ENCODE measurements at regions not wholly inside any gene's neighbourhood (a gene's known extent, or its start where the extent isn't known, plus 50 kb on each side); places are given as distances from the start of the nearest gene placed in this dataset.
A peak's percentile ranks its signal among the peaks of the same experiment; 100 is the strongest.
"Not testable (repeated sequence)": the region's sequence is repeated elsewhere in the genome, so short reads cannot be mapped to it uniquely, and the experiment has no call there.

DNA sequence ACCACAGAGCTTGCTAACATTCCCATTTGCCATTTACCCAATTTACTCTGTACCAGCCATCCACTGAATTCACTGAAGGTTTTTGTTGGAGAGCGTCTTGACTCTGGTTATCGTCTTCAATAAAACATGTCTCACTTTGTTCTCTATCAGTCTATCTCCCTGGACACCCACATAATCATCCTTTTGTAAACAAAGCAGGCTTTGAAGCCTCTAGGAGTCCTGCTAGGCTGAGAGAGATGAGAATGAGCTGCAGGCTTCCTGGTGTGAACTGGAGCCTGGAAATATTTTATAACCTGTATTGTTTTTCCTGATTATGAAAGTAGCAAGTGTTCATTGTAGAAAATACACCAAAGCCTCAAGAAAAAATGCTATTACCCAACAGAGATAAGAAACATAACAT, 140.6 kb upstream of the ZNF366 start:
- DNase-seq, result no peak

DNA sequence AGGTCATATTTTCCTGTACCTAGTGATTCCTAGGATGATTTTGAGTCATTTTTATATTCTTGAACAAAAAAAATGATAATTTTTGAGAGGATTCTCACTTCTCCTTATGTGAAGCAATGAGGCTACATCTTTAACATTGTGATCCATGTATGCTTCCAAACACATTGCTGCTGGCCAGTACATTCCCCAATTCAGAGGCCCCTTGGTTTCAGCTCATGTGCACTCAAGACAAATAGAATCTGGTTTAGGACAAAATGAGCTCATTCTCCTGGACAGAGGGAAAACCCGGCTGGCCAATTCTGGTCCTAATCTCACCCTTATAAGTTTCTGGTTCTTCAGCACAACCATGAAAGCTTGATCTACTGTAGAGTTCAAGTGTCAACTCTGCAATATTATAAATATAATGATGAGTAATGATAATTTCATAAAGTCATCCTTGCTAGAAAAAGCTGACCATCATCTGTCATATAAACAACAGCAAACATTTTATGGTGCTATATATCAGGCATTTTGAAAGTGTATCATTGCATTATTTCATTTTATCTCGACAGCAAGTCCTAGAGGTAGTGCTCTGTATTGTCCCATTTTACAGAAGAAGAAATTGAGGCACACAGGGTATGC, 139.1 kb upstream of the ZNF366 start:
- DNase-seq, result no peak

DNA sequence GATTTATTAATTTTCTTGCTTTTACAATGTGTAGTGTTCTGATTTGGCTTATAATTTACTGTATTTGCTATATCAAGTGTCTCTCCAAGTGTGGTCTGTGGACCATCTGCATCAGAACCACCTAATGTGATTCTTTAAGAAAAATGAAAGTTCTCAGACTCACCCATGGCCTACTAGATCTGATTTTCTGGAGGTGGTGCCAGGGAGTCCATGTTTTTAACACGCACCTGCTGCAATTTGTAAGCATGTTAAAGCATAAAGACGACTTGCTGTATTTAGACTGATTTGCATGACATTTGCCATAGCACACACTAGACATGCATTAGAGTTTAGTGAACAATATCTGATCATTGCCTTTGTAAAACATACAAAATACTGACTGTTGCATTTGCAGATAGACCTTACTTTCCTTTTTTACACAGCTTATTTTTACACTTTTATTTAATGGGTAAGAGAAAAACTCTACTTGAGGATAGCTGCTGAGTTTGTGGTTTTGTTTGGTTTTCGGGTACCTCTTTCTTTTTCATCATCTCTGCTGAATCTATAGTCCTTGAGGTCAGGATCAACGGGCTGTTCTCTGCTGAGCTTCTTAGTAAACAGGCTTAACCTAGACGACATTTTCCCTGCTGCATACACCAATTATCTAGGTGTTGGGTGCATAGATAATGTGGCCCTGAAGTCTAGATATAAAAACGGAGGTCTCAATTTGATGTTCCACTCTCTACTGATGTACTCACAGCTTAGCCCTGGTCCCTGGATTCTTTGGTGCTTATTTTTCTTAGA, 138.0 kb upstream of the ZNF366 start:
- no peak for DNase-seq

DNA sequence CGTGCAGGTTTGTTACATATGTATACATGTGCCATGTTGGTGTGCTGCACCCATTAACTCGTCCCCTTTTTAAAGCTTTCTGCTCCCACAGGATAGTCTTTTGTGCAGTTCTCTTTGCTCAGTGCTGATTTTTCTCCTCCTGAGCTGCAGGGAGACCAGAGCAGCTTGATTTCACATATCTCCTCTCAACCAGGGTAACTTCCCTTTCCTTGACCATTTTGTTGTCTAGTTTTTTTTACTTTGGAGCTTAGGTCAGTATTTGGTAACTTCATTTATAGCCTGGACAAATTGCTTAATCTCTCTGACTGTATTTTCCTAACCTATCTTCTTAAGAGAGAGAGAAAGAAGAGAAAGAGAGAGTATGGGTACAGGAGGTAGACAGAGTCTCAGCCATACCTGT, 137.1 kb upstream of the ZNF366 start:
- DNase-seq, result no peak

DNA sequence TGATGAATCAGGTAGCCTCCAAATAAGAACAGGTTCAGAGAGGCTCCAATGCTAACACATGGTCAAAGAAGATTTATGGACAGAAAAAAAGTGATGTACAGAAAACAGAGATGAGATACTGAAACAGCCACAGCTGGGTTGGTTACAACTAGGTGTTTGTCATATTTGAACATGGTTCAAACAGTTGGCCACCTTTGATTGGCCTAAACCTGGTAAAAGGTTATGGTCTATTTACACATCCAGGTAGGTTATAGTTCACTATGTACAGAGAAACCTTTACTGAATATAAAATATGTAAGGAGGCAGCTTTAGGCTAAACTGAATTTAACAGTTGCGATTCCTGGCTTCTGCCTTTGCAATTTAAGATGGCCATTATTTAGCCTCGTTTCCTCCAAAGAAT, 134.0 kb upstream of the ZNF366 start:
- DNase-seq, result no peak

DNA sequence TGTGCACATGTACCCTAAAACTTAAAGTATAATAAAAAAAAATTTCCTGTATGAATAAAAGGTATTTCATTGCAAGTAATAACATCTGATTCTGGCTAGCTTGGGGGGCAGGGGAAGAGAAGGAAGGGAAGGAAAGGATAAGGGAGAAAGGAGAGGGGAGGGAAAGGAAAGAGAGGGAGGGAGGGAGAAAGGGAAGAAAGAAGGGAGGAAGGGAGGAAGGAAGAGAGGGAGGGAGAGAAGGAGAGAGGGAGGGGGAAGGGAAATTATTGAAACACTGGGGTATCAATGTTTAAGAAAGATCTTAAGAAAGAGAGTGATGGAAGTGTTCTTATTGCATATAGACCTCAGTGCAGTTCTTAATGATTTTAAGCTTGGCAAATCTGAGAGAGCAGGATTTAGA, 129.8 kb upstream of the ZNF366 start:
- DNase-seq, result no peak

DNA sequence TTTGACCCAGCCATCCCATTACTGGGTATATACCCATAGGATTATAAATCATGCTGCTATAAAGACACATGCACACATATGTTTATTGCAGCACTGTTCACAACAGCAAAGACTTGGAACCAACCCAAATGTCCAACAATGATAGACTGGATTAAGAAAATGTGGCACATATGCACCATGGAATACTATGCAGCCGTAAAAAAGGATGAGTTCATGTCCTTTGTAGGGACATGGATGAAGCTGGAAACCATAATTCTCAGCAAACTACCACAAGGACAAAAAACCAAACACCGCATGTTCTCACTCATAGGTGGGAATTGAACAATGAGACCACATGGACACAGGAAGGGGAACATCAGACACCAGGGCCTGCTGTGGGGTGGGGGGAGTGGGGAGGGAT, 129.4 kb upstream of the ZNF366 start:
- DNase-seq, result not testable (repeated sequence)

DNA sequence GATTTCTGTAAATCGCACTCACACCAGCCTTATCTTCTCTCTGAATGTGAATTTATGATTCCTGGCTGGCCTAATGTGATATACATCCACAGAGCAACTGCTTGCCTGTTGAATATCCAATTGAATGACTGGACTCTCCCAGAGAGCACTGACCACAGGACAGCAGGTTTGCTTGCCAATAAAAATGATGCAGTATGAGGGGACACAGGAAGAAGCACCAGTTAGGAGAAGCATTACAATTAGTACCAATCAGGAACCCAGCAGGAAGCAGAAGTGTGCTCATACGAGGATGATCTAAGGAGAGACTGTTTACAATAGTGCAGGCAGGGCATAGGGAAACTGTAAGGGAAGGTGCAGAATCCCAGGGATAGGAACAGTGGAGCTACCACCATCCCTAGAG, 127.2 kb upstream of the ZNF366 start:
- no peak for DNase-seq

DNA sequence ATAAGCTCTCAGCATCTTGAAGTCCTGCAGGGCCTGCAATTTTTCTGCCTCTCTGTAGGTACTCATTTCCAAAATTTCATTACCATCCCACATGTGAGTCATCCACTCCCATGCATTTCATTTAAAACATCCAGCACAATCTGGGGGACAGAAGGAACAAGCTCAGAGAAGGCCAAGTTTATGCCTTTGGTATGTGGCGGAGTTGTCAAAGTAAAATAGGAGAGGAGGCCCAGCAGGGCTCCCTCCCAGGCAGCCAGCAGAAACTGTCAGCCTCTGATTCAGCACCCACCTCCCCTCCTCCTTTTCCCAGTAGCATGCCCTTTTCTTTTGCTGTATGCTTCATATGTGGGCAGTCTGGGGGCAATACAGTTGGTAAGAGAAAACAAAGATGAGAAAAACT, 126.4 kb upstream of the ZNF366 start:
- DNase-seq, result peak; percentile 17

DNA sequence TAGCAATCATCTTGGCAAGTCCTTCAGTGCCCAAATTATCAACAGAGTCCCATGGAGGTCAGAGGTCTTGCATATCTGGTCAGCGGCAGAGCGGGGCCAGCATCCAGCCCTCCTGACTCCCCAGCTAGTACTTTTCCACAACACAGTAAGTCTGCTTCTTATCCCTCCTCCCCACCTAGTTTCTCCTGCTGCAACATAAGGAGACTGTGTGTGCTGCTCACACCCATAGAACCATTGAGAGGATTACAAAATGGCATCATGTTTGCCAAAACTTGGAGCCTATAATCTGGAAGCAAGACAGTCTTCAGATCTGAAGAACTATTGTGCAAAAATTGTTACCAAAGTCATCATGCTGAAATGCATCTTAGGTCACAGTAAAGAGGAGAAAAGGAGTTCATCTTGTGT, 125.8 kb upstream of the ZNF366 start:
- no peak for DNase-seq

DNA sequence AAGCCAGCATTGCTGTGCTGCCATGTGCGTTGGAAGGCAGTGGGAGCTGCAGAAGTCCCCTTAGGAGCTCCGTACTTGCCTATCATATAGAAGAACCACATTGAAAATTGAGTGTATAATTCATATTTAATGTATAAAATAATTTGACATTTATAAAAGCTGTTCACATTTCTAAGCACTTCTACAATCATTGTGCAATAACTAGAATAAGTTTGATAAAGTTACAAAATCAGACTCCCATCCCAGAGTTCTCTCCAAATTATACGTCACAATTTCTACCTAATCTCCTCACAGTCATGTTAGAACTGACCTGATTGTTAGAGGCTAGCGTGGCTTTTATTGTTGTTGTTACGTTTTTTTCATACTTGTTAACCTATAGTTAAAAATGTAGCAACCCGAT, 123.5 kb upstream of the ZNF366 start:
- DNase-seq, result no peak

DNA sequence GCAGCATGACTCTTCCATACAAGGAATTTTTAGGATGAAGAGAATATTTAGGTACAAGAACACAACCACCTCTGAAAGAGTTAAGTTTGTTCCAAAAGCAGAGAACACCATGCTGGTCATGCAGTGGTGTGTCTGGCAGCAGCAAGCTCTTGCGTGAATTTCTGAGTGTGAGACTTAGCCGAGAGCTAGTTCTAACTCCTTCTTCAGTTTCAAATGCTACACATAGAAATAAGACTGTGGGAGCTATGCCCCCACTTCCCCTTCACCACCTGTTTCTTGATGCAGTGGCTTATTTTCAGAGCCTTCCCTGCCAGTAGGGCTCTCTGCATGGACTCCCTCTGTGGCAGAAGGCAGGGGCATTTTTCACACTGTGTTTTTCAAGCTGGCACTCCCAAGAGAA, 122.9 kb upstream of the ZNF366 start:
- DNase-seq, result no peak

DNA sequence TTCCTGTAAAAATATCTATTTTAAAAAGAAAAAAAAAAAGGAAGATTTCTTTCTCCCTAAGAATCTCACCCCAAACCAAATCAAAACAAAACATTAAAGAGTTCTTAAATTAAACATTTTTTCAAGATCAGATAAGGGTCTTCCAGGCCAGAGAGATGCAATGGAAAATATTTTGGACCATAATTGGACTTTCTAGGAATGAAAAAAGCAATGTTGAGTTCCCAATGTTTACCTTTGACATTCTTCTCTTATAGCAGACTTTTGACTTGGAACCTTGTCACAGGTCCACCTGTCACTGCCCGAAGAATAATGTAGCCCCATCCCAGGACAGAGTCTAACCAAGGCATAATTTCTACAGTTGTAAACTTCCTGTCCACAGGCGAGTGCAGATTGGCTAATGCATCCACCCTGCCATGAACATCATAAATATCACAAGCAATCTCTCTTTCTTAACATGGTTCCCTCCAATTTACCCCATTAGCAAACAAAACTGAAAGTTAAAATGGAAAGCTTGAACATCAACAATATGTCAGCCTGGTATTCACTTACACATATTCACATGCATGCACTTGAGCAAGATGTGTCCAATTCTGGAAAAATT, 121.7 kb upstream of the ZNF366 start:
- no peak for DNase-seq

DNA sequence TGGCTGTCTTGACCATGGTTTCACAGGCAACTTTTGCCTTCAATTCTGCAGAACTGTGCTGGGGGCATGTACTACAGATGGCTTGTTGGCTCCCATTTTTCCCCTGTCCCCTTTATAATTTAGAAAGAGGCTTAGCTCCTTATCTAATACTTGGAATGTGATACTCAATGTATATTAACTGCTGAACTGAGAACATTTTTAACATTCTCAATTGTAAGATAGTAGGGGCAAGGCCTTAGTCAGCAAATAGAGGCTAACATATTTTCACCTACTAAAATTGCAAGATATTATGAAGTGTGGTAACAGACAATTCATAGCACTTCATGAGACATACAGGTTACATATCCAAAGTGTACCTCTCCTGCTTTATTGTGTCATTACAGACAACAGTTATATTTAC, 118.1 kb upstream of the ZNF366 start:
- no peak for DNase-seq

DNA sequence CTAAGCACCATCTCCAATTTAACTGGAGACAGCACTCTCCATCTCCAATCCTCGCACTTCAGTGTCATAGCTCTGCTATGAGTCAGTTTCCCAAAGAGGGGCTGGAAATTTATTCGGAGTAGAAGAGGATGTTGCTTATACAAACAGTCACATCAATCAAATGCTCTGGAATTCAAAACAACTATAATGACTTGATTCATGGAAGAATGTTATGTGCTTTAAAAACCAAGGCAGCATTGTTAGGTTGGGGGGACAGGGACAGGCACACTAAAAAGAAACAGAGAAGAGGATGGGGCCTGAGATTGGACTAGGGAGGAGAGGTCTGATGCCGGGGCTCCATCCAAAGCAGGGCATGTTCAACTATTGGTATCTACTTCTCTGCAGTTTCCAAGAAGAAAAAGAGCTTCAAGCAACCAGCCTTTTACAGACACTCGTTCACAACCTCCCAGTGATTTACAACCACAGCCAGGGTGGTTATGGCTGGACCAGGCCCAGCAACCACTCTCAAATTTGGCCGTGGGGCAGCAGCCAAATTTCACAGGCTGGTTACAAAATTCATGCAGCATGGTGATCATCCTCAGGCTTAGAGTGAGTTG, 117.5 kb upstream of the ZNF366 start:
- peak; percentile 25 for DNase-seq

DNA sequence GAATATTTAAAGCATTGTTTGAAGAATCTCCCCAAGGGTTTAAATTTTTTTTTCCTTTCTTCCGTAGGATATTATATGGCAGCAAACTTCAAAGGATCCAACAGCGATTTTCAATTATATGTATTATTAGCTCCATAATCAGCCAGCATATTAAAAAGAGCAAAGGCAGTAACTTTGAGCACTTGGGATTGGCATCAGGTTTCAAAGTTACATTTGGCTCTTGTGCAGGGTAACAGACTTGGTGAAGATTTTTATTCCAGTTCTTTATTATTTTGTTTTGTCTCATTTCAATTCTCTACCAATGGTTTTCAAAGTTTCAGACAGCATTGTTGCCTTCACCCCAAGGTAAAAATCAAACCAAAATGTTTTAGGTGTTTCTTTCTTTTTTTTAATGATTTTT, 116.7 kb upstream of the ZNF366 start:
- no peak for DNase-seq

DNA sequence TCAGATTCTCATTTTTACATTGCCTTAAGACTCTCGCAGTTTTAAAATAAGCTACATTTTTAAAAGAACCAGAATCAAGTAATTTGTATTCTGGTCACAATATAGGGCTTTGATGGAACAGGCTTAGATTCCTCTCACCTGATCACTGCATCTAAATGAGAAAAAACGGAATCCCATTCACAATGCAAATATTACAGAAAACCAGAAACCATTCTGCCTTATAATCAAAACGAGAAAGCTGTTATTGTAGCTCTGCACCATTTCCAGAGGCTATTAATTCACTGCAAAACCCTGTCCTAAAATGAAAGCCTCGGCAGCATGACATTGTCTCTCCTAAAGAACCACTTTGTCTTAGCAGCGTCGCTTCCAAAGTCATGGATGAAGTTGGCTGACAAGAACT, 116.1 kb upstream of the ZNF366 start:
- DNase-seq, result no peak

DNA sequence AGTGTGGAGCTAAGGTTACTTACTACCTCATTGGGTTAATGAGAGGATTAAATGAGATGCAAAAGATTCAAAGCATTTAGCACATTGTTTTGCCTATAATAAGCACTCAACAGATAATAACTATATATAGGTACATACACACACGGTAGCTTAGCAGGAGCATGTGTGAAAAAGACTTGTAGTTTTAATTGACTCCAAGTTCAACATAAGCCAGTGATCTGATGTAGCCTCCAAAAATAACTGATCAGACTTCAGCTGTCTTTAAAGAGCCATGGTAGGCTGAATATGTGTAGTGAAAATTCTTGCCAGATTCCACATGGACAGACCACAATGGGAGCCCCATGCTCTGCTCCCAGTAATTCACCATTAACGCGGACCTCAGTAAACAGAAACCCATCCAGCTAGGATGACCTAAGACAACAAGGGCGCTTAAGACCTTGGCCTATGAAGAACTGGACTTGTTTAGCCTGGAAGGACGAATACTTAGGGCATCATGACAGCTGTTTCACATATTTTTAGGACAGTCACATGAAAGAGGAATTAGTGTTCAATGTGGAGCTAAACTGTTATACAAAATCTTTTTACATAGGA, 115.1 kb upstream of the ZNF366 start:
- no peak for DNase-seq

DNA sequence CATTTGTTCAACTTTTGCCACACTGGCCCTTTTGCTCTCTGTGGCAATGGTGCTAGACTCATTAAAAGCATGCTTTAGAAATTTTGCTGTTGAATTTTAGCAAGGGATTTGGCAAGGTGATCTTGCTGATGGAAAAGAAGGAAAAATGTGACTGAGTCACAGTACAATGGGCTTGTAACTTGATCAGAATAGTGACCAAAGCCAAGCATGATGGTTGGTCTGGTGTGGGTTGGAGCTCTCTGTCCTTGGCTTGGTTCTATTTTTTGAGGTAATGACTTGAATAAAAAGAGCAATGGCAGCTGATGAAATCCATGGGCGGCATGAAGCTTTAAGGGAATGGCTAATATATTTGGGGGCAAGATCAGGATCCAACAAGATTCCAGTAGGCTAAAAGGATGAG, 114.4 kb upstream of the ZNF366 start:
- no peak for DNase-seq

DNA sequence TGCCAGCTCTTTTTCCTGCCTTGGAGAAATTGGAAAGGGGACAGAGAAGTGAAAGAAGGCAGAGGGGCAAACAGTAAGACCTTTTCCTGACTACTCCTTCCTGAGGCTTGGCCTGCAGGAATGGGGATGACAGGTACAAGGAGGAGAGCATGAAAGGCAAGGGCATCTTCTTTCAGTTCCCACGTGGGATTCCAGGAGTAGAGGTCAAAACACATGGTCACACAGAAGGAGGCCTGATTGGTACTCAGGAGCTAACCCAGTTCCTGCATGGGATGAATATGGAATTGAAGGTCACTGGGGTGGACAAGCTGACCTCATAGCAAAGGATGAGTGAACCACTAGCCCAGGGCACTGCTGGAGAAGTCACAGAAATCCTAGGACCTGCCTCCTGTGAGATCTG, 112.5 kb upstream of the ZNF366 start:
- no peak for DNase-seq

DNA sequence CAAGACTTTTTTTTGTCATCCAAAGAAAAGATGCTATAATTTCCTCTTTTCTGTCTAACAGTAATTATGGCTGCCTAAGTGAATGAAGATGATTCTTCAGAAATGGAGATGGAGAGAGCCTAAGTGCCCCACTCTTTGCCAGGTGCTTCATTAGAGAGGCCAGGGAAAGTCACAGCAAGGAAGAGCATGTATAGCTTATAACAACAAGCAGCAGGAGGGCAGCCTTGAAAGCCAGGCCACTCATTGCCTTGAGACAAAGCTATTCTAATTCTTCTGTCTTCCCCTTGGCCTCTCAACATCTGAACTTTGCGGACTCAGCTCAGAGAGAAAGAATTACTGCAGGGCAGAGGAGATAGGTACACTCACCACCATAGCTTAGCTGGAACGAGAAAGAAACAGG, 112.0 kb upstream of the ZNF366 start:
- DNase-seq, result no peak

DNA sequence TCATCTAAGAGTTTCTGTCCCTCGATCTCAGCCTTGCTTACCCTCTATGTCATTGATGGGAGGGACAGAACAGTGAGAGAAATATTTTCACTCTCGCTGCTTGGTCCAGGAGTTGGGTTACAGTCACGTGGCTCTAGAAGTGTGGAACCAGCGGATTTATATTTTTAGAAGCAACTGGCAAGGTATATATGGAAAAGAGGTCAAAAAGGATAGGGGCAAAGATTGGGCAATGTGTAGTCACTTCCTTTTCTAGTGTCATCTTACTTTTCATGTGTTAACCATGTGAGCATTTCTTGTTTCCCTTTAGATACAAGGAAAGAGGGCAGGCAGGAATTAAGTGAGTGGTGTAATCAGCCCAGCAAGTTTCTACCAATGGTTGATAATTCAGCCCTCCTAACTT, 111.5 kb upstream of the ZNF366 start:
- DNase-seq, result no peak

DNA sequence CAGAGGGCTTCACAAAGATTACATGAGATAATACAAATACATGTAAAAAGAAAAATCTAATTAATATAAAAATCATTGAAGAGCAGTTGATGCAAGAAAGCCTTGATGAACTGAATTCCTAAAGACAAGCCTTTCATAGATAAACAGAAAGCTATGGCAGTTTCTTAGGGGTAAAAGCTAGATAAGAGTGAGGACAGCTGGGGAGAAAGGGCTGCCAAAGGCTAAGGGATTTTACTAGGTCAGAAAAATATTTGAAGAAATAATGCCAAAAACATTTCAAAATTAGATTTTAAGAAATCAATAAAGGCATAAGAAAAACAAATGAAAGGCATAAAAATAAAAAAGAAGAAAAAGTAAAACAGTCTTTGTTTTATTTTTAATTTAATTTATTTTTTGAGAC, 107.9 kb upstream of the ZNF366 start:
- no peak for DNase-seq

DNA sequence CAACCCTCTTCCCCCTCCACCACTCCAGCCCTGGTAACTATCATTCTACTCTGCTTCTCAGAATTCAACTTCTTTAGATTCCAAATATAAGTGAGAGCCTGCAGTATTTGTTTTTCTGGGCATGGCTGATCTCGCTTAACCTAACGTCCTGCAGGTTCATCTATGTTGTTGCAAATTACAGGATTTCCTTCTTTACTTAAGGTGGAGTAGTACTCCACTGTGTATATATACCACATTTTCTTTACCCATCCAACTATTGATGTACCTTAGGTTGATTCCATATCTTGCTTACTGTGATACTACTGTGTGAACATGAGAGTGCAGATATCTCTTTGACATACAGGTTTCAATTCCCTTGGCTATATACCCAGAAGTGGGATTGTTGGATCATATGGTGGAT, 106.3 kb upstream of the ZNF366 start:
- no peak for DNase-seq

Measured in kidney glomerular epithelial cell (primary cell).